GM12878 (cell line): ENCODE measurements at regions not wholly inside any gene's neighbourhood (a gene's known extent, or its start where the extent isn't known, plus 50 kb on each side); places are given as distances from the start of the nearest gene placed in this dataset.

Experiments used
- ATAC-seq: fragments of 200-7000 bp; cut with Tn5 transposase; 3 replicates; pipeline ENCODE4 v1.9.1; 2020; ENCODE audit warnings: mild to moderate bottlenecking, moderate library complexity
- BruUV-seq: library from RNA; stranded (reverse); fragments of 400-500 nt; replicated peaks from 2 replicates; lab custom pipeline; 2021; lab: Mats Ljungman, UMichigan
- CTCF ChIA-PET: fragments of 300-600 bp; sonication (Branson Sonifier 250); formaldehyde crosslinking; extraction: SDS; loops from one replicate; lab custom pipeline; 2021; ENCODE audit warnings: inconsistent platforms; lab: Yijun Ruan, JAX
- POLR2A ChIA-PET: fragments of 350-600 bp; formaldehyde crosslinking; extraction: SDS; loops from one replicate; lab custom pipeline; 2021; ENCODE audit warnings: inconsistent platforms; lab: Charles Lee
- RAD21 ChIA-PET: fragments of 300-600 bp; sonication (Branson Sonifier 250); formaldehyde crosslinking; loops from one replicate; lab custom pipeline; 2023; ENCODE audit warnings: antibody characterized with exemption; ENCODE audit not compliant: unreplicated experiment; lab: Charles Lee
- SMC1A ChIA-PET: fragments of 300-600 bp; sonication (Branson Sonifier 250); formaldehyde crosslinking; loops from one replicate; lab custom pipeline; 2023; ENCODE audit not compliant: unreplicated experiment, uncharacterized antibody; lab: Charles Lee
- DNase-seq: peaks from one replicate; pipeline ENCODE4 v3.0.0-alpha.2; 2011; ENCODE audit warnings: low read depth, low spot score
- FAIRE-seq: peaks from 3 replicates; lab custom pipeline; 2011; peaks lifted over from hg19 to GRCh38; lab: Jason Lieb, UNC
- H2AFZ ChIP-seq: 2 replicates; pipeline ENCODE4 v1.6.0; 2011; ENCODE audit warnings: low read depth, low read length, control low read depth; ENCODE audit not compliant: control insufficient read depth
- H3K27ac ChIP-seq: 2 replicates; pipeline ENCODE4 v1.5.1; 2011; ENCODE audit warnings: control low read depth; ENCODE audit not compliant: control insufficient read depth, insufficient read depth
- H3K27me3 ChIP-seq, 2 experiments: replicated peaks in 1 of 2; 2 replicates each; pipeline versions ENCODE4 v1.6.0 to v1.6.1; 2011; ENCODE audit warnings: low read length in 1 of 2; ENCODE audit not compliant: control insufficient read depth in 2 of 2, insufficient read depth in 2 of 2
- H3K36me3 ChIP-seq, 2 experiments: 2 replicates each; pipeline ENCODE4 v1.5.1; 2011; ENCODE audit warnings: low read length in 1 of 2; ENCODE audit not compliant: control insufficient read depth in 2 of 2, insufficient read depth in 2 of 2
- H3K4me1 ChIP-seq: 2 replicates; pipeline ENCODE4 v1.6.1; 2011; ENCODE audit warnings: mild to moderate bottlenecking, low read length, moderate library complexity, mixed read lengths; ENCODE audit not compliant: control insufficient read depth, insufficient read depth
- H3K4me2 ChIP-seq: 2 replicates; pipeline ENCODE4 v1.6.0; 2011; ENCODE audit warnings: control low read depth; ENCODE audit not compliant: control insufficient read depth, insufficient read depth
- H3K4me3 ChIP-seq: fragments of 200-600 bp; sonication (generic); 2 replicates; pipeline ENCODE4 v1.5.1; 2016
- H3K79me2 ChIP-seq: 2 replicates; pipeline ENCODE4 v1.6.0; 2011; ENCODE audit warnings: low read length; ENCODE audit not compliant: control insufficient read depth, insufficient read depth
- H3K9ac ChIP-seq: 2 replicates; pipeline ENCODE4 v1.8.0; 2011; ENCODE audit warnings: low read length, control low read depth, mixed read lengths; ENCODE audit not compliant: control insufficient read depth, insufficient read depth
- H3K9me3 ChIP-seq: replicated peaks from 3 replicates; pipeline ENCODE4 v1.5.1; 2011; ENCODE audit warnings: mild to moderate bottlenecking, low read length; ENCODE audit not compliant: control insufficient read depth, insufficient read depth
- H4K20me1 ChIP-seq: 2 replicates; pipeline ENCODE4 v1.6.0; 2011; ENCODE audit not compliant: control insufficient read depth, insufficient read depth
- ATF3 ChIP-seq: IDR thresholded peaks from 2 replicates; pipeline ENCODE4 v1.6.1; 2011; ENCODE audit warnings: low read depth, mild to moderate bottlenecking, low read length, moderate library complexity, borderline replicate concordance; ENCODE audit errors: extremely low read depth
- SMAD1 ChIP-seq: fragments of 450-650 bp; IDR thresholded peaks from 2 replicates; pipeline ENCODE4 v1.6.1; 2018; ENCODE audit warnings: mild to moderate bottlenecking, low read depth; ENCODE audit not compliant: partially characterized antibody
- YBX1 ChIP-seq: fragments of 450-650 bp; IDR thresholded peaks from 2 replicates; pipeline ENCODE4 v1.6.1; 2016; ENCODE audit warnings: antibody characterized with exemption
- ZNF24 ChIP-seq: fragments of 450-650 bp; IDR thresholded peaks from 2 replicates; pipeline ENCODE4 v1.6.1; 2017; ENCODE audit warnings: antibody characterized with exemption, mild to moderate bottlenecking
- WGBS: methylation state at CpG from one replicate; pipeline ENCODE4 v1.1.6; 2016; ENCODE audit warnings: low lambda C conversion rate; ENCODE audit not compliant: insufficient replicate concordance, insufficient coverage; ENCODE audit errors: missing lambda C conversion rate; 5-methylcytosine and 5-hydroxymethylcytosine counted together
- in situ Hi-C: fragments of 300-500 bp; cut with MboI; formaldehyde crosslinking; loops from 9 replicates; pipeline ENCODE4 v1.14.3; 2018; ENCODE audit warnings: mixed read lengths
- intact Hi-C: fragments of 100-400 bp; cut with micrococcal nuclease; formaldehyde crosslinking; loops from one replicate; pipeline ENCODE4 v1.14.2; 2022; ENCODE audit not compliant: unreplicated experiment

- Histone ChIP-seq H3K36me3 (no peaks in the 10 kb centered on the region), H3K9ac (peak overlapping the region; percentile 3), H3K4me1 (peaks cover 19% of the 10 kb centered on the region), H3K27me3 (no peaks in the 10 kb centered on the region), H3K79me2 (no peaks in the 10 kb centered on the region), H3K4me3 (no peak overlapping the region), H2AFZ (peak overlapping the region; percentile 76), H3K27ac (peak overlapping the region; percentile 79), H4K20me1 (no peaks in the 10 kb centered on the region), H3K4me2 (no peak overlapping the region; the same call in 1 of the 2 replicates), H3K9me3 (no peaks in the 10 kb centered on the region; the same call in 2 of the 3 replicates)
- BruUV-seq: no TSS peak
- ChIA-PET SMC1A (interaction anchor here (0.7 to 3.0 kb wide), 13 partner anchors 9 to 178 kb away, joined by 3 to 21 read pairs (median 4); partner anchors contain the start of gene CCDC71L), RAD21 (interaction anchor here (1.0 to 5.2 kb wide), 5 partner anchors 11 to 495 kb away, joined by 3 to 30 read pairs (median 4); partner anchors contain the start of gene CCDC71L), POLR2A (interaction anchor here (1.2 kb wide), 1 partner anchor 107 kb away, joined by 3 read pairs; the partner anchor contains the start of gene CCDC71L), CTCF (interaction anchor here (0.8 to 4.2 kb wide), 4 partner anchors 10 to 183 kb away, joined by 4 to 40 read pairs (median 6); partner anchors contain the start of gene CCDC71L)
- 65% methylated on average over 3 of the region's 3 CpGs for WGBS
- ATAC-seq: peak; percentile 10
- DNase-seq: no peak
- no peak for TF ChIP-seq SMAD1
- TF ChIP-seq ATF3: no peak
- no peak for TF ChIP-seq YBX1
- no peak for TF ChIP-seq ZNF24
- FAIRE-seq: no peak
- intact Hi-C loops (loop anchor here (2.0 to 5.0 kb wide), 2 partner anchors 44 to 57 kb away; no protein-coding TSS in a partner anchor), in situ Hi-C loops (loop anchor here (5.0 kb wide), 1 partner anchor 179 kb away; no protein-coding TSS in a partner anchor)
Observed at GRCh38 chr7:106553446-106553836, 107.5 kb downstream of the CCDC71L start.
